Lower lobe of right lung (tissue), 2 donors: ENCODE measurements at regions not wholly inside any gene's neighbourhood (a gene's known extent, or its start where the extent isn't known, plus 50 kb on each side); places are given as distances from the start of the nearest gene placed in this dataset.
A peak's percentile ranks its signal among the peaks of the same experiment; 100 is the strongest.

Experiments
- ATAC-seq, 2 donors: fragments of 200-7000 bp; cut with Tn5 transposase; one replicate each; pipeline ENCODE4 v1.9.1; 2020 to 2022; ENCODE audit warnings: mild to moderate bottlenecking in 2 of 2, moderate library complexity in 2 of 2
- DNase-seq: peaks from one replicate; pipeline ENCODE4 v3.0.0-alpha.2; 2020
- H3K27ac ChIP-seq: fragments of 200-600 bp; one replicate; pipeline ENCODE4 v1.8.0; 2022
- H3K27me3 ChIP-seq: fragments of 200-600 bp; one replicate; pipeline ENCODE4 v1.8.0; 2022; ENCODE audit warnings: low read depth
- H3K36me3 ChIP-seq: fragments of 200-600 bp; one replicate; pipeline ENCODE4 v1.8.0; 2022; ENCODE audit warnings: mild to moderate bottlenecking
- H3K4me1 ChIP-seq: fragments of 200-600 bp; one replicate; pipeline ENCODE4 v1.8.0; 2022
- H3K4me3 ChIP-seq: fragments of 200-600 bp; one replicate; pipeline ENCODE4 v1.8.0; 2022; ENCODE audit warnings: mild to moderate bottlenecking
- H3K9me3 ChIP-seq: fragments of 200-600 bp; one replicate; pipeline ENCODE4 v1.8.0; 2022
- intact Hi-C: fragments of 100-400 bp; cut with DNase I; formaldehyde crosslinking; loops from one replicate; pipeline ENCODE4 v1.11.0; 2022
- TF ChIP-seq, protein P1 (sequence below): fragments of 200-600 bp; IDR thresholded peaks from one replicate; pipeline ENCODE4 v1.8.0; 2022; ENCODE audit warnings: antibody characterized with exemption, mild to moderate bottlenecking
- donor health status: DM: no; HTN: yes; CAD: no; lungs with severe emphysema.

DNA sequence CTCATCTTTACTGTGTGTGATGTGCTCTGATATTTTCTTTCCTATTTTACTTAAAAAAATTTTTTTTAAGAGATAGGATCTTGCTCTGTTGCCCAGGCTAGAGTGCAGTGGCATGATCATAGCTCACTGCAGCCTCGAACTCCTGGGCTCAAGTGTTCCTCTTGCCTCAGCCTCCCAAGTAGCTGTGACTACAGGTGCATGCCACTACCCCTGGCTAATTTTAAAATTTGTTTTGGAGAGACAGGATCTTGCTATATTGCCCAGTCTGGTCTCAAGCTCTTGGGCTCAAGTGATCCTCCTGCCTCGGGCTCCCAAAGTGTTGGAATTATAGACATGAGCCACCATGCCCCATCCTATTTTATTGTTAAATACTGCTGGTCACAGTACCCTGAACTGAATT is 67.4 kb downstream of the FOXD2 start:
- no peak overlapping the region for H3K4me3 ChIP-seq
- TF ChIP-seq, protein P1, sequence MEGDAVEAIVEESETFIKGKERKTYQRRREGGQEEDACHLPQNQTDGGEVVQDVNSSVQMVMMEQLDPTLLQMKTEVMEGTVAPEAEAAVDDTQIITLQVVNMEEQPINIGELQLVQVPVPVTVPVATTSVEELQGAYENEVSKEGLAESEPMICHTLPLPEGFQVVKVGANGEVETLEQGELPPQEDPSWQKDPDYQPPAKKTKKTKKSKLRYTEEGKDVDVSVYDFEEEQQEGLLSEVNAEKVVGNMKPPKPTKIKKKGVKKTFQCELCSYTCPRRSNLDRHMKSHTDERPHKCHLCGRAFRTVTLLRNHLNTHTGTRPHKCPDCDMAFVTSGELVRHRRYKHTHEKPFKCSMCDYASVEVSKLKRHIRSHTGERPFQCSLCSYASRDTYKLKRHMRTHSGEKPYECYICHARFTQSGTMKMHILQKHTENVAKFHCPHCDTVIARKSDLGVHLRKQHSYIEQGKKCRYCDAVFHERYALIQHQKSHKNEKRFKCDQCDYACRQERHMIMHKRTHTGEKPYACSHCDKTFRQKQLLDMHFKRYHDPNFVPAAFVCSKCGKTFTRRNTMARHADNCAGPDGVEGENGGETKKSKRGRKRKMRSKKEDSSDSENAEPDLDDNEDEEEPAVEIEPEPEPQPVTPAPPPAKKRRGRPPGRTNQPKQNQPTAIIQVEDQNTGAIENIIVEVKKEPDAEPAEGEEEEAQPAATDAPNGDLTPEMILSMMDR = no peak

DNA sequence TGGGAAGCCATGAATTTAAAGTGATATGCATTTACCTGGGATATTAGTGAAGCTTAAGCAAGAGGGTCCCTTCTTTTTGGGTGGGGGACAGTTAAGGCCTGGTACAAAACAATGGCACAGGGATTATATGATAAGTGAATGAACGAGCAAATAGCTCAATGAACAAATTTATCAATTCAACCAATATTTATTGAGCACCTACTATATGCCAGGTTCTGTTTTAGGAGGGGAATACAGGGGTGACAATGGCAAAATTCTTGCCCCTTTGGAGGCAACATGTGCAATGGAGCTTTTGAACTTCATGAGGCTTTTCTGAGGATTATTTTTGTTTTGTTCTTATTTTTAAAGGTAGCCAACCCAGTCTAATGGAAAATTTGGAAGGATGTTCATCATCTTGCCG is 68.2 kb downstream of the FOXD2 start:
- ATAC-seq (no peak), DNase-seq (no peak)
- TF ChIP-seq, protein P1 = no peak
- H3K4me3 ChIP-seq = no peak overlapping the region
- no peaks in the 10 kb centered on the region for H3K9me3 ChIP-seq
- intact Hi-C loops = no loop called here
- H3K36me3 ChIP-seq = no peaks in the 10 kb centered on the region
- H3K27ac ChIP-seq = no peak overlapping the region
- peaks cover 16% of the 10 kb centered on the region for H3K4me1 ChIP-seq
- H3K27me3 ChIP-seq = peaks cover 56% of the 10 kb centered on the region

More for the DNA sequence above, 67.4 kb downstream of the FOXD2 start:
- ATAC-seq (no peak), DNase-seq (no peak)
- intact Hi-C loops = no loop called here
- Histone ChIP-seq H3K36me3 (no peaks in the 10 kb centered on the region), H3K9me3 (no peaks in the 10 kb centered on the region), H3K27ac (no peak overlapping the region), H3K4me1 (peaks cover 16% of the 10 kb centered on the region), H3K27me3 (peaks cover 52% of the 10 kb centered on the region)

GRCh38 chr1:47507144-47507543 is 69.3 kb downstream of the FOXD2 start:
- no peak for ATAC-seq
- no peak for DNase-seq
- peaks cover 56% of the 10 kb centered on the region for H3K27me3 ChIP-seq

DNA sequence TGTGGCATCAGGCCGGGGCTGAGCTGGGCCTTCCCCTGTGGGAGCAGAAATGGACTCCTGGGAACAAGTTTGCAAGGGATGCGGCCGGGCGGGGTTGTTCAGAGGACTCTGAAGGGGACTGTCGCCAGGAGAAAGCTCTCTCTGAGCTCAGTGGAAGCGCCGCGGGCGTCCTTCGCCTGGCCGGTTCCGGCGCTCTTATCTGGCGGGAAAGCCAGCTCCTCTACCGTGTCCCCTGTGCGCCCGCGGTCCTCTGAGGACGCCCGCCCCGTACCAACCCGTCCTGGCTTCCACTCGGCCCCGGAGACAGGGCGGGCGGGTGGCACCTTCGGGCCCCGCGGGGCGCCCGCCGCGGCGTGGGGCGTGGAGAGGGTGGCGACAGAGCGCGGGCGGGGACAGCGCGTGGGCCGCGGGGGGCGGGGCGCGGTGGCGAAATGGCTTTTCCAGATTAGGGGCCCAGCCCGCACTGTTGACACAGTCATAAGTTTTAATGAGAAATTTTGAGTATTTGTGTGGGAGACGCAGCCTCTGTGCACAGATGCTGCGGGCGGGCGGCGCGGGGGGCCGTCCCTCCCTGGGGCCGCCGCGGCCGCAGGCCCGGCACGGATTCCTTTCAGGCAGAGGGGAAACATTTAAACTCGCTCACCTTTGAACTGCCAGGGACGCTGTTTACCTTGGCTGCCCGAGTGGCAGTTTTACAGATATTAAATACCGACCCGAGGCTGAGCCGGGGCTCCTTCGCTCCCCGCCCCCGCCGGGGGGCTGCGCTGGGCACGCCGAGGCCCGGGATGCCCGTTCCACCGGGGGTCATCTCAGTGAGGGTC is 70.2 kb downstream of the FOXD2 start:
- Histone ChIP-seq H3K36me3 (no peaks in the 10 kb centered on the region), H3K27ac (no peak overlapping the region), H3K27me3 (peaks cover 54% of the 10 kb centered on the region), H3K9me3 (no peaks in the 10 kb centered on the region), H3K4me3 (peak overlapping the region; percentile 59), H3K4me1 (peaks cover 16% of the 10 kb centered on the region)
- intact Hi-C loops = no loop called here
- ATAC-seq = peak; percentile 79 to 89
- DNase-seq = peak; percentile 56
- TF ChIP-seq, protein P1 = no peak

More at GRCh38 chr1:47507144-47507543, 69.3 kb downstream of the FOXD2 start:
- peaks cover 16% of the 10 kb centered on the region for H3K4me1 ChIP-seq
- no peaks in the 10 kb centered on the region for H3K9me3 ChIP-seq
- H3K4me3 ChIP-seq = no peak overlapping the region
- no peaks in the 10 kb centered on the region for H3K36me3 ChIP-seq
- intact Hi-C loops = no loop called here
- TF ChIP-seq, protein P1 = no peak
- H3K27ac ChIP-seq = no peak overlapping the region

DNA sequence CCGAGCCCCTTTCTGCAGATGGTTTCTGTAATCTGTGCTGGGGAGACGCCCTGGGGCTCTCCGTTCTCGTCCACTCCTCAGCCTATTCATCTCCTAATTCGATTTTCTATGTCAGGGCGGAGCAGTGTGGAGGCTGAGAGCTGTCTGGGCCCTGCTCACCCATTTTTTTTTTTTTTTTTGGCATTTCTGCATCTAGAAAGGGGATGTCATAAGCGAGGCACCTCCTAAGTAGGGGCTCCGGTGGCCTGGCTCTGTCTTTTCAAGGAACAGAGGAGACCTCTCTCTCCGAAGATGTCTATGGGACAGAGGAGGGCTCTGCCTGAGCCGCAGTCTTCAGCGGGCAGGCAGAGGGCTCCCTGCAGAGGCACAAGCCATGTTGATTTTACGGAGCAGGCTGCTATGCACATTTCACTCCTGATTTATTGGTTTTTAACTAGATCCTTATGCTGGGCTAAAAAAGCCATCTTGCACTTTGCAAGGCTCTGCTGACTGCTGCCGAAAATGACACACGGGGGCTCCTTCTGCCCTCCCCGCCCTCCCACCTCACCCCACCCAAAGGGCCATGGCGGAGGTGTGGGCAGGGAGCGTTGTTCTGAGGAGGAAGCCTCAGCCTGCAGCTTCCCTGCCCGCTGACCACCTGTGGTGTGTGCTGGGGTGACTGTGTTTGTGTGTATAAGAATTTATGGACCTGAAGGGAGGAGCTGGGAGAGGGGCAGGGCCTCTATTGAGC is 71.0 kb downstream of the FOXD2 start:
- no peak for DNase-seq
- intact Hi-C loops = no loop called here
- Histone ChIP-seq H3K9me3 (no peaks in the 10 kb centered on the region), H3K27ac (no peak overlapping the region), H3K36me3 (no peaks in the 10 kb centered on the region), H3K27me3 (peaks cover 51% of the 10 kb centered on the region), H3K4me3 (peak overlapping the region; percentile 59), H3K4me1 (peaks cover 16% of the 10 kb centered on the region)
- peak; percentile 26 to 29 for ATAC-seq
- TF ChIP-seq, protein P1 = no peak
